ENCODE measurements at regions not wholly inside any gene's neighbourhood (a gene's known extent, or its start where the extent isn't known, plus 50 kb on each side); places are given as distances from the start of the nearest gene placed in this dataset.
"Not testable (repeated sequence)": the region's sequence is repeated elsewhere in the genome, so short reads cannot be mapped to it uniquely, and the experiment has no call there.

DNA sequence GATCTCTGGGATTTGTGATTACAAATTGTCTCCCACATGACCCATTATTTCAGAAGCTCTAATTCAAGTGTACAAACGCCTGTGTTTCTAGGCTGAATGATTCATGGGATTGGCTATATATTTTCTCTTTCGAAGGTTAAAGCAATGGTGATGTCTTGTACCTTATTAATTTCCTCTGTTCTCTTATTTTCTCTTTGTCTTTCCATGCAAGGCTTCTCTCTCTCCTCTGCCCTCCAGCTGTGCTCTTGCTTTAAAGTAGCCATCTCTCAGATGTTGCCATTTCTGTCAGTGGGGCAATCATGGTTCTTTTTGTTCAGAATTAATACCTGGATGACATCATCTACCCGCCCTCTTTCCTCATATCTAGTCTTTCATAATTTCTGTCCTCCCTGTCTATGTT is 184.3 kb upstream of the ATP10B start:
- DNase-seq (ENCODE audit: low spot score): no peak

- no peak for DNase-seq (ENCODE audit: low spot score)
These were observed 182.4 kb upstream of the ATP10B start for GRCh38 chr5:161034451-161034850.

DNA sequence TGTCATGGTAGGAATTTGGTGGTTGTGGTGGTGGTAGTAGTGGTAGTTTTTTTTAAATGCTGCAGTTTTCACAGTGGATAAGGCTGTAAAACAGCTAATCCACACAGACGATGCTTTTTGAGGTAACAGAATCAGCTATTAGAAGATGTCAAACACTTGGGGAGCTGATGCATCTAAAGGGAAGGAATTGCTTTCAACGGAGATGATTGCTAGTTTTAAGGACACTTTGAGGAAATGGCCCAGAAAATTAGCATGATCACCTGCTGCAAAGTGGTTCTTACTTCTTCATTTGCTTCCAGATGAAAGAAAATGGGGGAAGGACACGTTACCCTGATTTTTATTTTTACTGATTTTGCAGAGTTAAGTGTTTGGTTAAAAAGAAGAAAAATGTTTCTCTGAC is 178.2 kb upstream of the ATP10B start:
- no peak for DNase-seq (ENCODE audit: low spot score)

GRCh38 chr5:161027763-161028162 is 175.8 kb upstream of the ATP10B start:
- DNase-seq (ENCODE audit: low spot score): peak; percentile 10

- no peak for DNase-seq (ENCODE audit: low spot score)
These were observed 171.5 kb upstream of the ATP10B start for GRCh38 chr5:161023551-161023950.

DNA sequence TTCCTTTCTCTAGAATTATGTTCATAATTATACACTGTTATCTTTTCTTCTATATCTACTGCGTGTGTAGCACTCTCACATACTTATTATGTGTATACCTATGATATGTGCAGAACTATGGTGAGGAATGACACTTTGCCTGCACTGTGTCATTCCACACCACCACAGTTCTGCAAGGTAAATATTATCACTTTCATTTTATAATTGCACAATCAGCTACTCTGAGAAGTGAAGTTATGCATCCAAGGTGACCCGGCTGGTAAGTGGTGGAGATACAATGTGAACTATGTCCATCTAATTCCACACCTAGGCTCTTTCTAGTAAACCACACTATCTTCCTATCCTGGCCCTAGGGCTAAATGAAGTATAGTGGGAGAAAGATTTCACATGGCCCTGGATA is 170.1 kb upstream of the ATP10B start:
- no peak for DNase-seq (ENCODE audit: low spot score)

- no peak for DNase-seq (ENCODE audit: low spot score)
These were observed 157.8 kb upstream of the ATP10B start for GRCh38 chr5:161009817-161010216.

- no peak for DNase-seq (ENCODE audit: low spot score)
These were observed 157.2 kb upstream of the ATP10B start for GRCh38 chr5:161009194-161009593.

- DNase-seq (ENCODE audit: low spot score): no peak
These were observed 155.9 kb upstream of the ATP10B start for GRCh38 chr5:161007879-161008278.

DNA sequence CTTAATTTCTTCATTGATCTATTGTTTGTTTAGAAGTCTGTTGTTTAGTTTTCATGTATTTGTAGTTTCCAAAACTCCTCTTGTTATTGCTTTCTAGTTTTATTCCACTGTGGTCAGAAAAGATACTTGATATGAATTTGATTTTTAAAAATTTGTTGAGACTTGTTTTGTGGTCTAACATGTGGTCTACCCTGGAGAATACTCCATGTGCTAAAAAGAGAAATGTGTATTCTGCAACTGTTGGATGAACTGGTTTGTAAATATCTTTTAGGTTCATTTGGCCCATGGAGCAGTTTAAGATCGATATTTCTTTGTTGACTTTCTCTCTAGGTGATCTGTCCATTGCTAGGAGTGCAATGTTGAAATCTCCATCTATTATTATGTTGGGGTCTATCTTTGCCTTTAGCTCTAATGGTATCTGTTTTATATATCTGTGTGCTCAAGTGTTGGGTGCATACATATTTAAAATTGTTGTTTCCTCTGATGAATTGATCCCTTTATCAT is 150.6 kb upstream of the ATP10B start:
- DNase-seq (ENCODE audit: low spot score): no peak

GRCh38 chr5:161001604-161002003 is 149.6 kb upstream of the ATP10B start:
- no peak for DNase-seq (ENCODE audit: low spot score)

GRCh38 chr5:161001142-161001541 is 149.1 kb upstream of the ATP10B start:
- not testable (repeated sequence) for DNase-seq (ENCODE audit: low spot score)

GRCh38 chr5:160991205-160991604 is 139.2 kb upstream of the ATP10B start:
- DNase-seq (ENCODE audit: low spot score): no peak

GRCh38 chr5:160979385-160979784 is 127.4 kb upstream of the ATP10B start:
- DNase-seq (ENCODE audit: low spot score): no peak

DNA sequence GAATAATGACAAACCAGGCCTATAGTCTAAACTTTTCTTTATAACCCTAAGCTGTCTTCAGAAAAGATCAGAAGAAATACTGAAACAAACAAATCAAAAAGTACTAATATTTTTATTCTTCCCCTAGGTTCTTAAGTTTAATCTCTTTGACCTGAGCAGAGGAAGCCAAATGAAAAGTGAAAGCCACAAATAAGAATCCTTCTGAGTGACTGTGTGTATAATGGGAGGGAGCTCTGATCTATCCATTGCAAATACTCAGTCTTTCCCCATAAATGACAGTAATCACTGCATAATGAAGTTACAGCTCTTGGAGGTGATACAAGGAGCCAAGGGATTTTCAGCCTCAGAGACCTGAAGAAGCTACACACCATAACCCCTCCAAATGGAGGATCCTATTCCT is 126.9 kb upstream of the ATP10B start:
- no peak for DNase-seq (ENCODE audit: low spot score)

DNA sequence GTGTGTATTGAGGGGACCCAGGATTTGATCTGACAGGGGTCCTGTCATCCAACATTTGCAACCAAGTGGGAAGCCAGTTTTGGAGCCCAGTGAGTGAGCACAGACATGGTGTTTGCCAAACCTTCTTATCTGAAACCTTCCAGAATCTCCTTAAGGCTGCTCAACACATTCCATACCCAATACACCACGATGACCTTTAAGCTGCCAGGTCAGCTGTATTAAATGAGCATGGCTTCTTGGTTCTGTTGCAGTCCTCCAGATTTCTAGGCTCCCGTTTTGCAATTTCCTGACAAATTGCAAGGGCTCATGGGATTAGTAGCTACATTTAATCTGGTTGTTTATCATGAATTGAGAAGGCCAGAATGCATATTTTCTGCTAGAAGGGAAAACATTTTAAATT is 124.2 kb upstream of the ATP10B start:
- DNase-seq (ENCODE audit: low spot score): no peak

- peak; percentile 9 for DNase-seq (ENCODE audit: low spot score)
These were observed 118.7 kb upstream of the ATP10B start for GRCh38 chr5:160970605-160971191.

DNA sequence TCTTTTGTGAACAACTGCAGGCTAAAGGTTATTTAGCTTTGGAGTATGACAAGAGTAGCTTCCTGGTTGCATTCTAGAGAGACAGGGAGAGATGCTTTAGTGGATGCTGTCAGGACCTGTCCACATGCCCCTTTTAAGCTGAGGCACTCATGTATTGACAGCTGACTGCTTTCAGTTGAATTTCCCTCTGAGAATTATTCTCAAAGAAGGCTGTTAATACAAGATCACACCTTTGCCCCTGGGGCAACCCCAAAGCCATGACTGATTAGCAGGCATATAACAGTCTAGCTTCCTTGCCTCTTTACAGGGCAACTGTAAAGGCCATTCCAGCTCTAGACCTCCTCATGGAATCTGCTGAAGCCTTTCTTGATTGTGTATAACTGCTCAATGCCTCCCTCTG is 117.6 kb upstream of the ATP10B start:
- DNase-seq (ENCODE audit: low spot score): no peak

DNA sequence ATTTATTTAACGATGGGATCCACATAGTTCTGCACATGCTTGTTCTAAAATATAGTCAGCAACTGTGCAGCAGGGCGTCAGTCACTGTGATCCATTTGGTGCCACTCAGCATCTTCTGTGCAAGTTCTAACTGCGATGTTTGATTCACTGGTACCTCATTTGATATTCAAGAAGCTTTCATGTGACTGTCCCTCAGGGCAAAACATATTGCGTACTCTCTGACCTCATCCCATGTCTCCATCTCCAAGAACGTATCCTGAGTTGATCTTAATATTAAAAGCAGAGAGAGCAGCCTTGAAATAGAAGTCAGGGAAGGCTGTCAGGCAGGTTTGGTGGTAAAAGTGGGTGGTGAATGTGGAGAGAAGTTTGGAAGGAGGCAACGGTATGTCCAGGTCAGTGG is 116.5 kb upstream of the ATP10B start:
- DNase-seq (ENCODE audit: low spot score): no peak

DNA sequence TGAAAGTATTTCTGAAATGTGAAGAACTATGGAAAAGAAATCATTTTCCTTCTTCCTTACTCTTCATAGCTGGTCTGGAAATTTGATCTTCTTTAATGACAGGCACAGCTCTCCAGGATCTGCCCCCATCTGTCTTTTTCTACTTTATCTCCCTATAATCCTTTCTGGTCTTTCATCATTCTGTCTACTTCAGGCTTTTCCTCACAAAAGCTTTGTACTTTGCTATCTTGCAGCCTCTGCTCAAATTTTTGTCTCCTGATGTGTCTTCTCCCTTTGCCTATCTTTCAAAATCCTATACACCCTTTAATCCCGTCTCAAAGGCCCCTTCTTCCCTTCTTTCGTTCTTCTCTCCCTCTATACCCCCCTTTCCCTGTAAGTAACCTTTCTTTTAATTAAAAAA is 114.9 kb upstream of the ATP10B start:
- no peak for DNase-seq (ENCODE audit: low spot score)

GRCh38 chr5:160961761-160962160 is 109.8 kb upstream of the ATP10B start:
- DNase-seq (ENCODE audit: low spot score): no peak

GRCh38 chr5:160961038-160961437 is 109.0 kb upstream of the ATP10B start:
- DNase-seq (ENCODE audit: low spot score): no peak

- DNase-seq (ENCODE audit: low spot score): no peak
These were observed 108.6 kb upstream of the ATP10B start for GRCh38 chr5:160960592-160960991.

DNA sequence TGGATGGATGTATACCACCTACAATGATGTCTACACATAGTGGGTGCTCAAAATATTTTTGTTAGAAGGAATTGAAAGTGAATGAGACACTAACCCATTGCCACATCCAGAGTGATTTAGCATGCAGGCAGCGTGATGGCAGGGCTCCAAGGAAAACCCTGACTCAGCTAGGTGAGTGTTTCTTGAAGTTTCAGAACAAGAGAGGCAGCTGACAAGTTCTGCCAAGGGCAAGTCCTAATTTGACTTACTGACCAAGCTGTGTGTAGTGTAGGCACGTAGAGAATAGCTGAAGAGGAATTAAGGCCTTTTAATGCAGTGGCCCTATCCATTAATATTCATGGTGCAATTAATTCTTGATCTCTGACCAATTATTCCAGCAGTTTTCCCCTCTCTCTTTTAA is 107.8 kb upstream of the ATP10B start:
- no peak for DNase-seq (ENCODE audit: low spot score)

All from globus pallidus (tissue), 1 donor.